ENCODE measurements at regions not wholly inside any gene's neighbourhood (a gene's known extent, or its start where the extent isn't known, plus 50 kb on each side); places are given as distances from the start of the nearest gene placed in this dataset.
"Not testable (repeated sequence)": the region's sequence is repeated elsewhere in the genome, so short reads cannot be mapped to it uniquely, and the experiment has no call there.

GRCh38 chr18:66375391-66375790, 228.5 kb downstream of the CDH19 start:
- TF ChIP-seq CTCF (IDR thresholded peaks at IDR 0.05; ENCODE audit: low read length); EZH2 (IDR thresholded peaks at IDR 0.05; ENCODE audit: borderline replicate concordance, low read length): not testable (repeated sequence)

All from OCI-LY1 (cell line).